HCEC 1CT (cell line): ENCODE measurements at regions not wholly inside any gene's neighbourhood (a gene's known extent, or its start where the extent isn't known, plus 50 kb on each side); places are given as distances from the start of the nearest gene placed in this dataset.

ENCODE experiments used
- DNase-seq: peaks from one replicate; pipeline ENCODE4 v3.0.0-alpha.2; 2017

GRCh38 chr1:209425959-209426358, 157.6 kb upstream of the CAMK1G start:
- DNase-seq = no peak

- no peak for DNase-seq
These were observed 156.2 kb upstream of the CAMK1G start for GRCh38 chr1:209427277-209427676.

- no peak for DNase-seq
These were observed 155.7 kb upstream of the CAMK1G start for GRCh38 chr1:209427811-209428210.

- DNase-seq = no peak
These were observed 155.1 kb upstream of the CAMK1G start for GRCh38 chr1:209428241-209428921.

GRCh38 chr1:209429611-209430010, 153.9 kb upstream of the CAMK1G start:
- DNase-seq = no peak

GRCh38 chr1:209430107-209430506, 153.4 kb upstream of the CAMK1G start:
- no peak for DNase-seq

GRCh38 chr1:209430821-209431259, 152.7 kb upstream of the CAMK1G start:
- DNase-seq = no peak

GRCh38 chr1:209431402-209431801, 152.1 kb upstream of the CAMK1G start:
- no peak for DNase-seq

GRCh38 chr1:209431813-209432442, 151.6 kb upstream of the CAMK1G start:
- no peak for DNase-seq

GRCh38 chr1:209432443-209432825, 151.1 kb upstream of the CAMK1G start:
- DNase-seq = no peak

GRCh38 chr1:209433649-209434031, 149.9 kb upstream of the CAMK1G start:
- DNase-seq = peak; percentile 26

GRCh38 chr1:209434066-209434465, 149.4 kb upstream of the CAMK1G start:
- DNase-seq = peak; percentile 30

- DNase-seq = no peak
These were observed 148.8 kb upstream of the CAMK1G start for GRCh38 chr1:209434631-209435217.

GRCh38 chr1:209435654-209436566, 147.6 kb upstream of the CAMK1G start:
- peak; percentile 68 for DNase-seq

- no peak for DNase-seq
These were observed 143.7 kb upstream of the CAMK1G start for GRCh38 chr1:209439828-209440227.

GRCh38 chr1:209443361-209443931, 140.1 kb upstream of the CAMK1G start:
- DNase-seq = no peak

- DNase-seq = no peak
These were observed 139.4 kb upstream of the CAMK1G start for GRCh38 chr1:209443975-209444651.

- DNase-seq = no peak
These were observed 138.6 kb upstream of the CAMK1G start for GRCh38 chr1:209444961-209445360.

- DNase-seq = no peak
These were observed 137.9 kb upstream of the CAMK1G start for GRCh38 chr1:209445576-209445975.

- no peak for DNase-seq
These were observed 137.2 kb upstream of the CAMK1G start for GRCh38 chr1:209446356-209446755.

GRCh38 chr1:209454340-209454994, 129.0 kb upstream of the CAMK1G start:
- no peak for DNase-seq

GRCh38 chr1:209455145-209455544, 128.4 kb upstream of the CAMK1G start:
- peak; percentile 61 for DNase-seq
